NCI-H2107 (cell line): ENCODE measurements at regions not wholly inside any gene's neighbourhood (a gene's known extent, or its start where the extent isn't known, plus 50 kb on each side); places are given as distances from the start of the nearest gene placed in this dataset.
"Not testable (repeated sequence)": the region's sequence is repeated elsewhere in the genome, so short reads cannot be mapped to it uniquely, and the experiment has no call there.

Experiments
- DNase-seq: peaks from one replicate; lab custom pipeline; 2025; lab: John Stamatoyannopoulos, UW

GRCh38 chr15:66884115-66884622 lies 181.2 kb upstream of the SMAD3 start:
- DNase-seq, result no peak

DNA sequence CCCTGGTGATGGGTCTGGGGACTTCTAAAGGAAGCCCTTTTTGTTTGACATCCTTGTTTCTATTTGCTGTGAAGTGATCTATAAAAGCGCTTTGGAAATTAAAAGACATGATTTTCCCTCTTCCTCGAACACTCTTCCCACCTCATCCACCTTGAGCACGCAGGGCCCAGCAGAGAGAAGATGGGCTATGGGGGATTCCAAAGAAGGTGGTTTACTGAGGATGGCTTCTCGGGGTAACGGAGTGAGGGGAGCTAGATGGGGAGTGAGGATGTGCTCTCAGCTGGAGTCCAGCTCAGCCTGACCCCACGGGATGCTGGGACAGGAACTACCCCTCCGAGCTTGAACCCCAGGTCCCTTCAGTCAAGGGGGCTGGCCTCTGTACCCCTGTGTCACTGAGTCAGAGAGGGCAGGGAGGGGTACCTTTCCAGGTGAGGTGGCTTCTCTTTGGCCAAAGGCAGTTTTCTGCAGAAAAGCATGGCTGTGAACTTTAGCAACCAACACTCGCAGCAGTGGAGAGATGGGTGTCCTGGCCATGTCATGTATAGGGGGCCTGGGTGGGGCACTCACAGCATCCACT lies 180.7 kb upstream of the SMAD3 start:
- no peak for DNase-seq

GRCh38 chr15:66885281-66885915 lies 180.0 kb upstream of the SMAD3 start:
- DNase-seq, result no peak

DNA sequence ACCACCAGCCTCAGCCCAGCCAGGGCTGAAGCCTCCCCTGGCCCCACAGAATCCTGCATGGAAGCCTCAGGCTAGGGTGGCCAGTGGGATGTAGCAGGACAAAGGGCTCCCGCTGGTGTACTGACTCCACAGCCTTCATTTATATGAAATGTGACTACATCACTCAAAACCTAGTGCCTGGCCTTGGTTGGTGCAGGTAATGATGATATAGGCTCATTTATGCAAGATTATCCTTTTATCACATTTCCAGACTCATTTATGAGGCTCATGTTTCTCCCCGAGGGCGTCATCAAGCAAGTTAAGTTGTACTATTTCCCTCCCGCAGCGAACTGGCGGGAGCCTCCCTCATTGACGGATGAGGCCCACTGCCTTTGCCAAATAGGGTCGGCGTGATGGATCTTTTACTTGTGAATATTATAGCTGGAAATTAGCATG lies 179.1 kb upstream of the SMAD3 start:
- DNase-seq, result no peak

DNA sequence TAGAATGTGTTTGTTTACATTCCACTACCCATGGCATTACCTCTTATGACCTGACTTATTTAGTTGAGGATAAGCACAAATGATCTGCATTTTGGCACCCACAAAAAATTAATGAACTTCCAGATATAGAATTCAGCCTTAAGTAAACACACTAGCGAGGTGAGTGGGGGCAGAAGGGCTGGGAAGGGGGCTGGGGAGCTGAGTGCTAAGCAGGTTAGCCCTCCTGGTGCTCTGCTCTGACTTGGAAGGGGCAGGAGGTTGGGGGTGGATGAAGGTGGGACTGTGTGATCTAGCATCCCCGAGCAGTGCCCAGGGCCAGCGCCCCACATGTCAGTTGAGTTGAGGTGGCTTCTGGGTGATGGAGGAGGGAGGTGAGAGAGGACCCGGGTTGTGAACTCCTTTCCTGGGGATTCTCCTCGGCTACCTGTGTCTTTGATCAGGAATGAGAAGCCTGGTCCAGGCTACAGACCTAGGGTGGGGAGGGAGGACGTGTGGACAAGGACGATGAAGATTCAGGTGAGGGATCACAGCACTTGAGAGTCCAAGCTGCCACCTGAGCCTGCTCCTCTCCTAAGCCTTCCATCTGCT lies 178.6 kb upstream of the SMAD3 start:
- no peak for DNase-seq

DNA sequence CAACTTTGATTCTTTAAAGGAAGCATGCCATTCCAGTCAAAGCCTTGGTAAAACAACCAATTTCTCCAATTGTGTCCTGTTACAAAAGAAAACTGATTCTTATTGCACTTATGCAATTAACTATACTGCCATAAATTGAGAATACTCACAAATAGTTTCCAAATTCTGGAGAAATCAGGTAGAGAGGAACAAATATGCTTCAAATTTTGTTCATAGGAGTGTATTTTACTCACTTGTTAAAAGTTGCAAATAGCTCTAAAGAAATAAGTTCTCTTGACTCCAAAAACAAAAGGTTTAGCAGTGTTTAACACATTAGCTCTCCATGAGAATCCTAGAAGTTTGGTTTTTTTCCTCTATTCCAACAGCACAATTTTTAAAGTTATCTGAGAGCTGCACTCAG lies 176.1 kb upstream of the SMAD3 start:
- not testable (repeated sequence) for DNase-seq

DNA sequence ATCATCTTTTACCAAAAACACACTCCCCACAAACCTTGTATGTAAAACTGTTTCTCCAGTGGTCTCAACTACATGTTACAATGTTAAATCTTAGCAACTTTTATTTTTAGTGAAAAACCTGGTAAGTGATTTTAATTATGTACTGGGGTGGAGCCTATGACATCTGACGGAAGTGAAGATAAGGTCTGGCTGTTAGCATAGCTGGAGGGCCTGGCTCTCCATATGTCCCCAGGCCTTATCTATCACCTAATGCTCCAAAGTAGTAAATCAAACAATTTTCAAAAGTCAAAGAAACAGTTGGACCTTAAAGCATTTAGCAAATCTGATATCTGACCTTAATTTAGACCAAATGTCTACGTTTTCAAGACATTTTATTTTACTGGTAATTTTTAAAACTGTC lies 173.6 kb upstream of the SMAD3 start:
- no peak for DNase-seq

- DNase-seq, result no peak
Observed at GRCh38 chr15:66893294-66893693, 172.1 kb upstream of the SMAD3 start.

GRCh38 chr15:66894363-66894762 lies 171.0 kb upstream of the SMAD3 start:
- no peak for DNase-seq

DNA sequence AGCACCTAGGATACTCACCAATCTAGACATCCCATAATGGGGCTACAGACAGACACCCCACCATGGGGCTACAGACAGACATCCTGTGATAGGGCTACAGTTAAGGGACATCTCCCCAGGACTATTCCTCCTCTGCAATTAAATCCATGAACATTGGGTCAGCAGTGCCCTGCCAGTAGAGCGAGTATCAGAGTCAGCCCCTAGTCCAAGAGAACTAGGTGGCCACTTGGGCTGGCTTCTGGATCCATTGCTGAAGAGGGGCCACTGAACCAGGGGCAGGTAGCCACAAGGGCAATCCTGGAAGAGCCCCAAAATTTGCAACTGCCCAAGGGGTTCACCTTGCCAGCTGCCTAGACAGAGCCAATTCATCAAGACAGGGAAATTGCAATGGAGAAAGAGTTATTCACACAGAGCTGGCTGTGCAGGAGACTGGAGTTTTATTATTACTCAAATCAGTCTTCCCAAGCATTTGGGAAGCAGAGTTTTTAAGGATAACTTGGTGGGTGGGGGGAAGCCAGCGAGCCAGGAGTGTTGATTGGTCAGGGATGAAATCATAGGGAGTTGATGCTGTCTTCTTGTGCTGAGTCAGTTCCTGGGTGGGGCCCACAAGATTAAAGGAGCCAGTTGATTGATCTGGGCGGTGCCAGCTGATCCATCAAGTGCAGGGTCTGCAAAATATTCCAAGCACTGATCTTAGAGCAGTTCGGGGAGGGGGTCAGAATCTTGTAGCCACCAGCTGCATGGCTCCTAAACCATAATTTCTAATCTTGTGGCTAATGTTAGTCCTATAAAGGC lies 170.2 kb upstream of the SMAD3 start:
- no peak for DNase-seq

DNA sequence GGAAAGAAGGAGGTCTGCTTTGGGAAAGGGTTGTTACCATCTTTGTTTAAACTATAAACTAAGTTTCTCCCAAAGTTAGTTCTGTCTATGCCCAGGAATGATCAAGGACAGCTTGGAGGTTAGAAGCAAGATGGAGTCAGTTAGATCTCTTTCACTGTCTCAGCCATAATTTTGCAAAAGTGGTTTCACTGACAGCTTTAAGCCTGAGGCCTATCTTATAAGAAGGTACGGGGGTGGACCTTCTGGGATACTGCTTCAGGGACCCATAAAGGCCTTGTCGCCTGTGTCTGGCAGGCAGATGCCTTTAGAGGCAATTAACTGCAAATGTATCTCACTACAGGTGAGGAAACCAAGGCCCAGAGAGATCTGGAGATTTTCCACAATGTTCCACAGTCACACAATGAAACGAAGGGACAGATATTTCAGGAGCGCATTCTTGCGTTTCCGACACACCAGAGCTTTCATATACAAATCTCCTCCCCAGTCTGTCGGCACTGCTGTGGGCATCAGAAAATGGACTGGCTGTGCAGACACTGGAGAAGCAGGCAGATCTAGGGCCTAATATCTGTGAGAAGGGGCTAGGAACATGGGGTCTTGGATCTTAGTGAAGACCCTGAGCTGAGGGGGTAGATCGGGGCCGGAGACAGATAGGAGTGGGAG lies 169.5 kb upstream of the SMAD3 start:
- no peak for DNase-seq

- no peak for DNase-seq
Observed at GRCh38 chr15:66896611-66897010, 168.8 kb upstream of the SMAD3 start.

DNA sequence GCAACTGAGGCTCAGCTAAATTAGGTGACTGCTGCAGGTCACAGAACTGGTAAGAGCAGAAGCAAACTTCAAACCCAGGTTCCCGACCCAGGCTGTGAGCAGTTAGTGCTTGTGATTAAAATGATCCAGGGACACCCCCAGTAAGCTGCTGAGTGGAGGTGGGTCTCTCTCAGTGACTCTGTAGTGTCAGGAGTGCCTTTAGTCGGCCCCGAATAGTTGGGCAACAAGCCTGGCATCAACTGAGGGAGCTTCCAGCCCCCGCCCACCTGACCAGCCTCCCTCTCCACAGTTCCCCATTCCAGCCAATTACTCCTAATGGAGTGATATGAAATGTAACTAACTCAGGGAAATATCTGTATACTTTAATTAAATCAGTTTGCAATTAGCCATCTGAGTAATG lies 168.0 kb upstream of the SMAD3 start:
- no peak for DNase-seq

DNA sequence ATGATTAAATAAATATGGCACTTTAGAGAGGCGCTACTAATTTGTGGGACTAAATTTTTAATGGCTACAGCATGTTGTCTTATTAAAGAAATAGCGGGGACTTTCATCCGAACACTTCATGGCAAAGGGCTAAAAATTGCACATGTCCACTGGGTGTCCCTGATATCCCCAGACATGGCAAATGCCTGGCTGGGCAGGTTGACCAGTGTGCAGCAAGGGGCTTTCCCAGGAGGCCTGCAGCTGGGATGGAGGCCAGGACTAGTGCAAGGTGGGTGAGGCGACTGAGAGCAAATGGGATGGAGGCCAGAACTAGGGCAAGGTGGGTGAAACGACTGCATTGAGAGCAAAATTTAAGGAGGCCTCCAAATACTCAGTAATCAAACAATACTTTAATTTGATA lies 167.4 kb upstream of the SMAD3 start:
- DNase-seq, result no peak

- no peak for DNase-seq
Observed at GRCh38 chr15:66898656-66899386, 166.6 kb upstream of the SMAD3 start.

DNA sequence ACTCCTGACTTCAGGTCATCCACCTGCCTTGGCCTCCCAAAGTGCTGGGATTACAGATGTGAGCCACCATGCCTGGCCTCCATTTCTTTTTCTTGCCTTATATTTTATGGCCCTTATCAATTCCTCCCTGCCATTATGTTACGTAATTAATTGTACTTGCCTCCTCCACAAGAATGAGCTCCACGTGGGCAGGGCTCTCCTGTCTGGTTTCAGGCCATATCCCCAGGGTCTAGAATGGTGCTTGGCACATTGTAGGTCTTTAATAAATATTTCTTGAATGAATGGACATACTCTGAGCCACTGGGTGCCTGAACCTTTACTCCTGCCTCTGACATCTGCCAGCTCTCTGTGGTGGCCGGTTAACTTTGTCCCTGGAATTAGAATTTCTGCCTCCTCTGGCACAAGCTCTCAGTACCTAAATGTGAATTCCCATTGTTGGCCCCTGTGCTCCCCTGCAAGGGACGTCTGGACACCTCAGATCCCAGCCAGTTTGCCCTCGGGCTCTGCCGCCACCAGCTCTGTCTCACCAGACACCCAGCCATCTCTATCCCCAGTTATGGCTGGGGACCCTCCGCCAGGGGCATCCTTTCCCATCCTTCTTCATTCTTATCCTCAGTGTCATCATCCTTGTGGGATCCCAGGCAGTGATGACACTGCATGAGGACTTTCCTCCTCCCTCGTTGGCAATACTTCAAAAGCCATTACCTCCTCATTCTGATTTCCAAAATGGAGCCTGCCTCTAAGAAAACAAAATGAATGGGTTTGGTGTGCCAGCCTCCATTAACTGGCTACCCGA lies 165.6 kb upstream of the SMAD3 start:
- no peak for DNase-seq

DNA sequence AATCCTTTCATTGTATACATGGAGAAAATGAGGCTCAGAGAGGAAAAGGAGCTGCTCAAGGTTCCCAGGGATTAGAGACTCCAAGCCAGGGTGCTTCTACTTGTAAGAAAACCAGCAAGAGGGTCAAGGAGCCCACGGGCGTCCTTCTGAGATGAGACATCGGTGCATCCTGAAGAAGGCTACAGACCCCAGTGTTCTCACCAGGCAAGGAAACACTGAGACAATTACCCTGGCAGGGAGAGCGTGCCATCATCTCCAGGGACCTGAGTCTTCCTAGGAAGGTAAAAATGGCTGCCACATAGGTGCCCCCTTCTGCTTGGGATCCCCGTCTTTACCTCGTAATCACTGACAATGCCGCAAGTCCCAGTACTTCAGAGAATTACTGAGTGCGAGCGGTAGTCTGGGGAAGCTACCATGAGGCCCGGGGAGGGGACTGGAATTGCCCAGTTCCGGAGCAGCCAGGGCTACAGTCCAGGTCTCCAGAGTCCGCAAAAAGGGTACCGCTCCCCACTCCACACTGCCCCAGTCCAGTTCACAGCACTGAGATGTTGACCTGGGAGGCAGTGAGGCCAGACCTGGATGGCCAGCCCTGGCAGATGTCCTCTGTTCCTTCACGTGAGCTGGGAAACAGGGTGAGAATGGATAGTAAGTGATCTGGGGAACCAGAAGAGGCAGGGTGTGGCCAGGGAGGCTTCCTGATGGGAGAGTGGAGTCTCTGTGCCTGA lies 164.7 kb upstream of the SMAD3 start:
- no peak for DNase-seq

GRCh38 chr15:66901336-66902100 lies 163.9 kb upstream of the SMAD3 start:
- no peak for DNase-seq

DNA sequence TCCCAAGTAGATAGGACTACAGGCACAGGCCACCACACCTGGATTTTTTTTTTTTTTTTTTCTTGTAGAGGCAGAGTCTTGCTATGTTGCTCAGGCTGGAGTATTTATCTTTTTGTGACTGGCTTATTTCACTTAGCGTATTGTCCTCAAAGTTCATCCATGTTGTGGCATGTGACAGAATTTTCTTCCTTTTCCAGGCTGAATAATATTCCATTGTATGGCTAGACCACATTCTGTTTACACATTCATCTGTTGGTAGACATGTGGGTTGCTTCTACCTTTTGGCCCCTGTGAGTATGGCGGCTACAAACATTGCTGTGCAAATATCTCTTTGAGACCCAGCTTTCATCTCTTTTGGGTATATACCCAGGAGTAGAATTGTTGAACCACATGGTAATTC lies 160.2 kb upstream of the SMAD3 start:
- DNase-seq, result no peak
